ENCODE measurements at regions not wholly inside any gene's neighbourhood (a gene's known extent, or its start where the extent isn't known, plus 50 kb on each side); places are given as distances from the start of the nearest gene placed in this dataset.

- no peak for DNase-seq (ENCODE audit: low read depth)
These were observed 241.7 kb upstream of the SPOCK3 start for GRCh38 chr4:167475951-167476350.

GRCh38 chr4:167492007-167492406, 257.7 kb upstream of the SPOCK3 start:
- no peak for DNase-seq (ENCODE audit: low read depth)

GRCh38 chr4:167509551-167509950, 275.3 kb upstream of the SPOCK3 start:
- DNase-seq (ENCODE audit: low read depth): no peak

GRCh38 chr4:167524091-167524490, 289.8 kb upstream of the SPOCK3 start:
- DNase-seq (ENCODE audit: low read depth): no peak

GRCh38 chr4:167537761-167538160, 303.5 kb upstream of the SPOCK3 start:
- no peak for DNase-seq (ENCODE audit: low read depth)

- no peak for DNase-seq (ENCODE audit: low read depth)
These were observed 307.0 kb upstream of the SPOCK3 start for GRCh38 chr4:167541286-167541685.

- no peak for DNase-seq (ENCODE audit: low read depth)
These were observed 310.1 kb upstream of the SPOCK3 start for GRCh38 chr4:167544391-167544790.

- no peak for DNase-seq (ENCODE audit: low read depth)
These were observed 315.7 kb upstream of the SPOCK3 start for GRCh38 chr4:167550021-167550420.

- no peak for DNase-seq (ENCODE audit: low read depth)
These were observed 321.2 kb upstream of the SPOCK3 start for GRCh38 chr4:167555338-167556022.

GRCh38 chr4:167578906-167579305, 344.6 kb upstream of the SPOCK3 start:
- DNase-seq (ENCODE audit: low read depth): no peak

GRCh38 chr4:167581449-167581965, 347.2 kb upstream of the SPOCK3 start:
- no peak for DNase-seq (ENCODE audit: low read depth)

GRCh38 chr4:167587361-167587760, 353.1 kb upstream of the SPOCK3 start:
- no peak for DNase-seq (ENCODE audit: low read depth)

GRCh38 chr4:167595898-167596297, 361.6 kb upstream of the SPOCK3 start:
- no peak for DNase-seq (ENCODE audit: low read depth)

- DNase-seq (ENCODE audit: low read depth): no peak
These were observed 367.9 kb upstream of the SPOCK3 start for GRCh38 chr4:167602157-167602556.

GRCh38 chr4:167606551-167606950, 372.3 kb upstream of the SPOCK3 start:
- no peak for DNase-seq (ENCODE audit: low read depth)

GRCh38 chr4:167613381-167613780, 379.1 kb upstream of the SPOCK3 start:
- no peak for DNase-seq (ENCODE audit: low read depth)

- DNase-seq (ENCODE audit: low read depth): no peak
These were observed 380.6 kb upstream of the SPOCK3 start for GRCh38 chr4:167614866-167615265.

GRCh38 chr4:167616476-167616875, 382.2 kb upstream of the SPOCK3 start:
- no peak for DNase-seq (ENCODE audit: low read depth)

GRCh38 chr4:167622481-167623240, 388.4 kb upstream of the SPOCK3 start:
- DNase-seq (ENCODE audit: low read depth): peak; percentile 4

GRCh38 chr4:167623241-167623572, 388.9 kb upstream of the SPOCK3 start:
- DNase-seq (ENCODE audit: low read depth): no peak

GRCh38 chr4:167629272-167629671, 395.0 kb upstream of the SPOCK3 start:
- DNase-seq (ENCODE audit: low read depth): no peak

GRCh38 chr4:167642250-167642649, 408.0 kb upstream of the SPOCK3 start:
- DNase-seq (ENCODE audit: low read depth): no peak

- DNase-seq (ENCODE audit: low read depth): no peak
These were observed 411.1 kb upstream of the SPOCK3 start for GRCh38 chr4:167645358-167645757.
